OCI-LY7 (cell line): ENCODE measurements at regions not wholly inside any gene's neighbourhood (a gene's known extent, or its start where the extent isn't known, plus 50 kb on each side); places are given as distances from the start of the nearest gene placed in this dataset.

ENCODE experiments used
- EZH2phosphoT487 ChIP-seq: fragments of 200-600 bp; sonication (generic); IDR thresholded peaks from 2 replicates; pipeline ENCODE4 v1.6.1; 2018; ENCODE audit warnings: low read depth, borderline replicate concordance, mild to moderate bottlenecking, mixed run types, antibody characterized with exemption, low read length, moderate library complexity, mixed read lengths
- TF ChIP-seq, protein P1 (sequence below): fragments of 200-600 bp; sonication (generic); conservative IDR thresholded peaks from 2 replicates; pipeline ENCODE4 v1.5.1; 2014; ENCODE audit warnings: mild to moderate bottlenecking, antibody characterized with exemption, low read length, moderate library complexity, mixed read lengths

DNA sequence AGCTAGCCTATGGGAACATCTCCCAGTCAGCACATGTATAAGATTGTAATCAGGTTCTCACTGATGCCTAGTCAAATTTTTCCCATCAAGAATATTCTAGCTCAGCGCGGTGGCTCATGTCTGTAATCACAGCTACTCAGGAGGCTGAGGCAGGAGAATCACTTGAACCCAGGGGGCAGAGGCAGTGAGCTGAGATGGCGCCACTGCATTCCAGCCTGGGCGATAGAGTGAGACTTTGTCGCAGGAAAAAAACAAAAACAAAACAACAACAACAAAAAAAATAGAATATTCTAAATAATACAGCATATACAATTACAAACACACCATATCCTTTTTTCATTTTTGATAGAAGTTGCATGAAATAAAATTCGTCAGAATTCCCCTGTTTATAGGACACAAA is 67.5 kb upstream of the MYCN start:
- TF ChIP-seq, protein P1, sequence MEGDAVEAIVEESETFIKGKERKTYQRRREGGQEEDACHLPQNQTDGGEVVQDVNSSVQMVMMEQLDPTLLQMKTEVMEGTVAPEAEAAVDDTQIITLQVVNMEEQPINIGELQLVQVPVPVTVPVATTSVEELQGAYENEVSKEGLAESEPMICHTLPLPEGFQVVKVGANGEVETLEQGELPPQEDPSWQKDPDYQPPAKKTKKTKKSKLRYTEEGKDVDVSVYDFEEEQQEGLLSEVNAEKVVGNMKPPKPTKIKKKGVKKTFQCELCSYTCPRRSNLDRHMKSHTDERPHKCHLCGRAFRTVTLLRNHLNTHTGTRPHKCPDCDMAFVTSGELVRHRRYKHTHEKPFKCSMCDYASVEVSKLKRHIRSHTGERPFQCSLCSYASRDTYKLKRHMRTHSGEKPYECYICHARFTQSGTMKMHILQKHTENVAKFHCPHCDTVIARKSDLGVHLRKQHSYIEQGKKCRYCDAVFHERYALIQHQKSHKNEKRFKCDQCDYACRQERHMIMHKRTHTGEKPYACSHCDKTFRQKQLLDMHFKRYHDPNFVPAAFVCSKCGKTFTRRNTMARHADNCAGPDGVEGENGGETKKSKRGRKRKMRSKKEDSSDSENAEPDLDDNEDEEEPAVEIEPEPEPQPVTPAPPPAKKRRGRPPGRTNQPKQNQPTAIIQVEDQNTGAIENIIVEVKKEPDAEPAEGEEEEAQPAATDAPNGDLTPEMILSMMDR = no peak
- no peak for TF ChIP-seq EZH2phosphoT487
